Esophagus muscularis mucosa (tissue), 4 donors: ENCODE measurements at regions not wholly inside any gene's neighbourhood (a gene's known extent, or its start where the extent isn't known, plus 50 kb on each side); places are given as distances from the start of the nearest gene placed in this dataset.

Experiments used
- DNase-seq: peaks from one replicate; pipeline ENCODE4 v3.0.0-alpha.2; 2017; ENCODE audit errors: extremely low spot score
- H3K27ac ChIP-seq, 4 donors: fragments of 200-600 bp; sonication (generic); replicated peaks in 1 of 4; 1 replicate in 3 of 4; 2 replicates in 1 of 4; pipeline ENCODE4 v1.5.1; 2016 to 2019; ENCODE audit warnings: mild to moderate bottlenecking in 1 of 4
- H3K27me3 ChIP-seq, 4 donors: fragments of 200-600 bp; sonication (generic); one replicate each; pipeline versions ENCODE4 v1.5.1 to v1.6.0; 2016 to 2019
- H3K36me3 ChIP-seq, 4 donors: fragments of 200-600 bp; sonication (generic); one replicate each; pipeline ENCODE4 v1.5.1; 2016 to 2019
- H3K4me1 ChIP-seq, 4 donors: fragments of 200-600 bp; sonication (generic); one replicate each; pipeline ENCODE4 v1.5.1; 2016 to 2019
- H3K4me3 ChIP-seq, 4 donors: fragments of 200-600 bp; sonication (generic); 1 replicate in 2 of 4; 2 replicates in 2 of 4; pipeline ENCODE4 v1.5.1; 2016 to 2019; ENCODE audit warnings: mild to moderate bottlenecking in 4 of 4, moderate library complexity in 1 of 4
- H3K9me3 ChIP-seq, 4 donors: fragments of 200-600 bp; sonication (generic); 1 replicate in 3 of 4; 2 replicates in 1 of 4; pipeline ENCODE4 v1.5.1; 2016 to 2019
- EP300 ChIP-seq: sonication (generic); formaldehyde crosslinking; IDR thresholded peaks from one replicate; pipeline ENCODE4 v1.6.1; 2017; ENCODE audit warnings: antibody characterized with exemption
- POLR2A ChIP-seq: fragments of 450-650 bp; IDR thresholded peaks from one replicate; pipeline ENCODE4 v1.6.1; 2017; ENCODE audit warnings: antibody characterized with exemption, moderate library complexity, mild to moderate bottlenecking, low read depth
- POLR2AphosphoS5 ChIP-seq, 2 donors: sonication (generic); formaldehyde crosslinking; IDR thresholded peaks; one replicate each; pipeline ENCODE4 v1.6.1; 2017; ENCODE audit warnings: antibody characterized with exemption in 2 of 2
- WGBS: methylation state at CpG from one replicate; pipeline ENCODE4 v1.1.5; 2018; 5-methylcytosine and 5-hydroxymethylcytosine counted together
- intact Hi-C: fragments of 100-400 bp; cut with DNase I; formaldehyde crosslinking; loops from one replicate; pipeline ENCODE4 v1.15.1; 2023
- TF ChIP-seq, protein P1 (sequence below), 3 experiments: fragments of 200-600 bp in 2 of 3; fragments of 450-650 bp in 1 of 3; sonication (generic) in 2 of 3; IDR thresholded peaks; one replicate each; pipeline ENCODE4 v1.5.1; 2017 to 2019; ENCODE audit warnings: antibody characterized with exemption in 3 of 3, mild to moderate bottlenecking in 2 of 3, moderate library complexity in 1 of 3

DNA sequence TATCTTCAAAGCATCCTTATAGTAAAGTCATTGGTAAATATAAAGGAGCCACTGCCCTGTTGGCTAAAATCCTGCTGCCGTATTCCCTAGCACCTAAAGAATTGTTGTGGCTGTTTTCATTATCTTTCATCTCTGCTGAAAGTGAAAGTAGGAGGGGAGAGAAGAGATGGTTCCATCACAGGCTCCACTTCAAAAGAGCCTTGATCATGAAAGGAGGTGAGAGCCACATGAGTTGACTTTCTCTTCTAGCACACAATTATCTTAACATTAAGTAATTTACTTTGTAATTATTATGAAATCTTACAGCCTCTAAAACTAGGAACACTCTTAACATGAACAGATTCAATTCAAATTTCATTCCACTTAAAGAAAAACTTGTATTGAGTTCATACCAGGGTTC, 1050.9 kb upstream of the LRRTM1 start:
- WGBS = 76% methylated on average over 1 of the region's 1 CpG
- no peak for DNase-seq

DNA sequence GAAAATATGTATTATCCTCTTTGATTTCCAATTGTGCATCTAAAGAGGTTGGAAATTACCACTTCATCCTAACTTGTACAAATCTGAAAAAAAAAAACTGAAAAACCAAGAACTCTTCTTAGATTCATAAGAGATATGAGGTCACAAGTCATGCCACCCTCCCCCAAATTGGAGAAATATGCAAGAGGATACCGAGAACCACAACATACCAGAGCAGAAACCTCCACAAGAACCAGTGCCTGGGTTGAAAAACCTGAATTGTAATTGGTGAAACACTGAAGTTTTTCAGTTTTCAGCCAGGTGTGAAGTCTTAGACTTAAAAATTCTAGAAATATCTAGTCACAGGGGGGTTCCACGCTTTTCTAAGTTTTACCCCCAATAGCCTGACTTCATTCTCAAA, 1029.5 kb upstream of the LRRTM1 start:
- intact Hi-C loops = no loop called here
- no peak for DNase-seq
- Histone ChIP-seq H3K36me3 (no peaks in the 10 kb centered on the region), H3K4me3 (no peak overlapping the region), H3K9me3 (no peaks in the 10 kb centered on the region), H3K27ac (no peak overlapping the region), H3K27me3 (no peaks in the 10 kb centered on the region), H3K4me1 (no peaks in the 10 kb centered on the region)
- 78% methylated on average over 2 of the region's 2 CpGs for WGBS
- TF ChIP-seq POLR2A (no peak), EP300 (no peak), POLR2AphosphoS5 (IDR thresholded peaks at IDR 0.05) (no peak)
- TF ChIP-seq, protein P1, sequence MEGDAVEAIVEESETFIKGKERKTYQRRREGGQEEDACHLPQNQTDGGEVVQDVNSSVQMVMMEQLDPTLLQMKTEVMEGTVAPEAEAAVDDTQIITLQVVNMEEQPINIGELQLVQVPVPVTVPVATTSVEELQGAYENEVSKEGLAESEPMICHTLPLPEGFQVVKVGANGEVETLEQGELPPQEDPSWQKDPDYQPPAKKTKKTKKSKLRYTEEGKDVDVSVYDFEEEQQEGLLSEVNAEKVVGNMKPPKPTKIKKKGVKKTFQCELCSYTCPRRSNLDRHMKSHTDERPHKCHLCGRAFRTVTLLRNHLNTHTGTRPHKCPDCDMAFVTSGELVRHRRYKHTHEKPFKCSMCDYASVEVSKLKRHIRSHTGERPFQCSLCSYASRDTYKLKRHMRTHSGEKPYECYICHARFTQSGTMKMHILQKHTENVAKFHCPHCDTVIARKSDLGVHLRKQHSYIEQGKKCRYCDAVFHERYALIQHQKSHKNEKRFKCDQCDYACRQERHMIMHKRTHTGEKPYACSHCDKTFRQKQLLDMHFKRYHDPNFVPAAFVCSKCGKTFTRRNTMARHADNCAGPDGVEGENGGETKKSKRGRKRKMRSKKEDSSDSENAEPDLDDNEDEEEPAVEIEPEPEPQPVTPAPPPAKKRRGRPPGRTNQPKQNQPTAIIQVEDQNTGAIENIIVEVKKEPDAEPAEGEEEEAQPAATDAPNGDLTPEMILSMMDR (IDR thresholded peaks at IDR 0.05) = no peak

More for the DNA sequence above, 1050.9 kb upstream of the LRRTM1 start:
- Histone ChIP-seq H3K4me1 (no peaks in the 10 kb centered on the region), H3K4me3 (no peak overlapping the region), H3K36me3 (no peaks in the 10 kb centered on the region), H3K27ac (no peak overlapping the region), H3K27me3 (no peaks in the 10 kb centered on the region), H3K9me3 (peaks cover 0 to 5% (median 0%) of the 10 kb centered on the region in 4 donors)
- intact Hi-C loops = no loop called here
- TF ChIP-seq, protein P1 (IDR thresholded peaks at IDR 0.05) = no peak
- no peak for TF ChIP-seq POLR2A

- peaks cover 0 to 8% (median 6%) of the 10 kb centered on the region in 4 donors for H3K9me3 ChIP-seq
- H3K36me3 ChIP-seq = no peaks in the 10 kb centered on the region
- intact Hi-C loops = no loop called here
- 85% methylated on average over 2 of the region's 2 CpGs for WGBS
- no peak overlapping the region for H3K27ac ChIP-seq
- TF ChIP-seq POLR2AphosphoS5 (IDR thresholded peaks at IDR 0.05) = no peak
- TF ChIP-seq, protein P1 (IDR thresholded peaks at IDR 0.05) = no peak
- TF ChIP-seq POLR2A = no peak
- no peak for TF ChIP-seq EP300
- H3K4me1 ChIP-seq = no peaks in the 10 kb centered on the region
- no peak for DNase-seq
- H3K27me3 ChIP-seq = no peaks in the 10 kb centered on the region
- no peak overlapping the region for H3K4me3 ChIP-seq
Observed at GRCh38 chr2:81328968-81329367, 1024.4 kb upstream of the LRRTM1 start.

GRCh38 chr2:81327911-81328310, 1023.4 kb upstream of the LRRTM1 start:
- no peaks in the 10 kb centered on the region for H3K36me3 ChIP-seq
- intact Hi-C loops = no loop called here
- H3K27ac ChIP-seq = no peak overlapping the region
- no peak for DNase-seq
- H3K27me3 ChIP-seq = no peaks in the 10 kb centered on the region
- no peak overlapping the region for H3K4me3 ChIP-seq
- no peak for TF ChIP-seq EP300
- peaks cover 0 to 17% (median 10%) of the 10 kb centered on the region in 4 donors for H3K9me3 ChIP-seq
- H3K4me1 ChIP-seq = no peaks in the 10 kb centered on the region

DNA sequence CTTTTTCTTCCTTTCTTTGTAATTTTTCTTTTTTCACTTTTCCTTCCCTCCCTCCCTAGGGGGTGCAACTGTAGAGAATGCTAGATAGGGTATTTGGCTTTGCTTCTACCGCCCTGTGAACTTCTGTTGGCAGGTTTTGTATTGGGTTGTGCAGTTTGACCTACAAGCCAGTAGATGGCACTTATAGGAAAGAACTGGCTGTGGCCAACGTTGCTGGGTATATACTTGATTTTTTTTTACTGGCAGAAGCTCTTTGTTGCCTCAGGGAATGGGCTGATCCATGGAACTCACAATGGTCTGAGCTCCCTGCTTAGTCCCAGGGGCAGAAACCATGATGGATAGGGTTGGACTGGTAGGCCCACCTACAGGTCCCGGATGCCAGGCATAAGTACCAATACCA, 1019.5 kb upstream of the LRRTM1 start:
- H3K36me3 ChIP-seq = no peaks in the 10 kb centered on the region
- peaks cover 0 to 17% (median 11%) of the 10 kb centered on the region in 4 donors for H3K9me3 ChIP-seq
- H3K4me1 ChIP-seq = no peaks in the 10 kb centered on the region
- H3K27me3 ChIP-seq = no peaks in the 10 kb centered on the region
- H3K27ac ChIP-seq = no peak overlapping the region
- intact Hi-C loops = no loop called here
- no peak overlapping the region for H3K4me3 ChIP-seq
- no peak for DNase-seq
- WGBS = 64% methylated on average over 3 of the region's 3 CpGs
- TF ChIP-seq, protein P1 (IDR thresholded peaks at IDR 0.05) = no peak
- no peak for TF ChIP-seq POLR2AphosphoS5 (IDR thresholded peaks at IDR 0.05)
- TF ChIP-seq EP300 = no peak
- no peak for TF ChIP-seq POLR2A
